ENCODE measurements at regions not wholly inside any gene's neighbourhood (a gene's known extent, or its start where the extent isn't known, plus 50 kb on each side); places are given as distances from the start of the nearest gene placed in this dataset.

DNA sequence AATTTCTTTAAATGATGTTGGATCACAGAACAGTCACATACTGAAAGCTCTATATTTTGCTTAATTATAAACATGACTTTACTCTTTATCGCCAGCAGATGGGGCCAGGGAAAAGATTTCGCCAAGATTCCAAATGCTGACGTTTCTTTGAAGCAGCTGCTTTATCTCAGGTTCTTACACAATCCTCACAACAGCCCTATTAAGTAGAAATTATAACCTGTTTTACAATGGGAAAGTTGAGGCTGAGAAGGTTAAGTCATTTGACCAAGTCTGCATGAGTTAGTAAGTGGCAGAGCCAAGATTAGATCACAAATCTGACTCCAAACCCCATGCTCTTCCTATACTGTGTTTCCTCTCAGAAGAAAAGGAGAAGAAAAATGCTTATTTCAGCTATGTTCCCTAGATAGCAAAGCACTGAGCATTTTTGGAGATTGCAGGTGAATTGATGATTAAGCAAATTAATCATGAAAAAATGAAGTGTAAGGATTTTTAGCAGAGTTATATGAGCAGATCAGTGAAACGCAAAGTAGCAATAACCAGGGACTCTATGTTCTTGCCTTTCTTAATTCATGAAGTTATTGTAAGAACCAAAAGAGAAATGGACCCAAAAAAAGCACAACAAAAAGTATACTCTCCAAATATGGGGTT lies 79.0 kb downstream of the AASDHPPT start:
- no peak for TF ChIP-seq POLR2AphosphoS5 (IDR thresholded peaks at IDR 0.05; ENCODE audit: insufficient read depth, low read depth, low read length)
- TF ChIP-seq, protein P1, sequence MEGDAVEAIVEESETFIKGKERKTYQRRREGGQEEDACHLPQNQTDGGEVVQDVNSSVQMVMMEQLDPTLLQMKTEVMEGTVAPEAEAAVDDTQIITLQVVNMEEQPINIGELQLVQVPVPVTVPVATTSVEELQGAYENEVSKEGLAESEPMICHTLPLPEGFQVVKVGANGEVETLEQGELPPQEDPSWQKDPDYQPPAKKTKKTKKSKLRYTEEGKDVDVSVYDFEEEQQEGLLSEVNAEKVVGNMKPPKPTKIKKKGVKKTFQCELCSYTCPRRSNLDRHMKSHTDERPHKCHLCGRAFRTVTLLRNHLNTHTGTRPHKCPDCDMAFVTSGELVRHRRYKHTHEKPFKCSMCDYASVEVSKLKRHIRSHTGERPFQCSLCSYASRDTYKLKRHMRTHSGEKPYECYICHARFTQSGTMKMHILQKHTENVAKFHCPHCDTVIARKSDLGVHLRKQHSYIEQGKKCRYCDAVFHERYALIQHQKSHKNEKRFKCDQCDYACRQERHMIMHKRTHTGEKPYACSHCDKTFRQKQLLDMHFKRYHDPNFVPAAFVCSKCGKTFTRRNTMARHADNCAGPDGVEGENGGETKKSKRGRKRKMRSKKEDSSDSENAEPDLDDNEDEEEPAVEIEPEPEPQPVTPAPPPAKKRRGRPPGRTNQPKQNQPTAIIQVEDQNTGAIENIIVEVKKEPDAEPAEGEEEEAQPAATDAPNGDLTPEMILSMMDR (IDR thresholded peaks at IDR 0.05; ENCODE audit: extremely low read depth in 1 of 2, insufficient read depth in 1 of 2, low read depth in 1 of 2, low read length in 2 of 2): peak; percentile 13 to 24
- no peak for TF ChIP-seq EZH2 (IDR thresholded peaks at IDR 0.05; ENCODE audit: borderline replicate concordance, low read depth, low read length, severe bottlenecking)
- TF ChIP-seq JUN (IDR thresholded peaks at IDR 0.05; ENCODE audit: borderline replicate concordance, insufficient read depth, insufficient read length, low read depth): no peak

Data from endothelial cell of umbilical vein (primary cell).